Stimulated activated naive CD4-positive, alpha-beta T cell treated with Interleukin-2 at 50 U/mL for 16 hours (primary cell): ENCODE measurements at regions not wholly inside any gene's neighbourhood (a gene's known extent, or its start where the extent isn't known, plus 50 kb on each side); places are given as distances from the start of the nearest gene placed in this dataset.

Experiments used
- DNase-seq: peaks from one replicate; lab custom pipeline; 2025; lab: John Stamatoyannopoulos, UW

DNA sequence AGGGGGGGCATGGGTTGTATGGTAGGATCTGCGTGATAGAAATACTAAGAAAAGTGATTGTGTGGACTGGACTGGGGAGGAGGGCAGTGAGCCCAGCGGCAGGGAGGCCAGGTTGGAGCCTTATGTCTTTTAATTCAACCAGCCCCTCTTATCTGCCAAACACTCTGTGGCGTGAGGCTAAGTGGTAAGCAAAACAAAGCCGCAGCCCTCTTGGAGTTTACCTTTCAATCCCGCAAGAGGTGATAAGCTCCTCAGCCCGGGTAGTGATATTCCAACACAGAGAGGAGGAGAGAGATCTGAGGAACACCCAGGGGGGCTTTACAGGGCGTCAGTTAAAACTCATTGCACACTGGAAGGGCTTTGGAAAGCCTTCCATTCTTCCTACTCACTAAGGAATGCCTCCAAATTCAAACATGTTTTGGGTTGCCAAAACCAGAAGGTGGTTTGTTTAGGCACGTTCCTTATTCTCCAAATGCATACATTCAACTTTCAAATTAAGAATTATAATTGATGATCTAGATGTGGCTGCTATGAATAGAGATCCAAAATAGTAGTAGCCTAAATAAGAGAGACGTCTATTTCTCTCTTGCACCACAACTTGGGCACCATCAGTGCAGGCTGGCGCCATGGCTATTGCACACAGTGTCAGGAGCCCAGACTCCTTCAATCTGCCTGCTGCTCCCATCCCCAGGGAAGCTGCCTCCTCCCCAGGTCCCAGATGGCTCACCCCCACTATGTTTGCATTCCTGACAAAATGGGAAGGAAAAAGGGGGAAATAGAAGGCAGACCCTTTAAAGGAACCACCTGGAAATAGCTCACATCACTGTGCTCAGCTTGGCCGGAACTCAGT lies 75.1 kb upstream of the FSTL4 start:
- no peak for DNase-seq

DNA sequence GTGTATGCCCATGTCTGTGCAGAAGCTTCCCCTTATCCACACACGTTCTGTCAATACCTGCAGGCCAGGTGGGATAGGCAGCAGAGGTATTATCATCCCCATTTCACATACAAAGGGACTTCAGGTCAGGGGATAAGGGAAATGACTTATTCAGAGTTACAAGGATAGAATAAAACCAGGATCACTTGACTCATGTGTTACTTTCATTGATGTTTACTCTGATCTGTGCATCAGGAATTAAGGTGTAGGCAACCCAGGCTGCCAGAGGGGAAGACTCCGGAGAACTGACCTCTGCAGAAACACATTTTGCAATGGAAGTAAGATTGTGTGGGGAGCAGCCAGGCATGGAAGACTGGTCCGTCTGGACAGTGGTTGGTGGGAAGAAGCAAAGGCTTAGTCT lies 74.2 kb upstream of the FSTL4 start:
- DNase-seq: no peak

DNA sequence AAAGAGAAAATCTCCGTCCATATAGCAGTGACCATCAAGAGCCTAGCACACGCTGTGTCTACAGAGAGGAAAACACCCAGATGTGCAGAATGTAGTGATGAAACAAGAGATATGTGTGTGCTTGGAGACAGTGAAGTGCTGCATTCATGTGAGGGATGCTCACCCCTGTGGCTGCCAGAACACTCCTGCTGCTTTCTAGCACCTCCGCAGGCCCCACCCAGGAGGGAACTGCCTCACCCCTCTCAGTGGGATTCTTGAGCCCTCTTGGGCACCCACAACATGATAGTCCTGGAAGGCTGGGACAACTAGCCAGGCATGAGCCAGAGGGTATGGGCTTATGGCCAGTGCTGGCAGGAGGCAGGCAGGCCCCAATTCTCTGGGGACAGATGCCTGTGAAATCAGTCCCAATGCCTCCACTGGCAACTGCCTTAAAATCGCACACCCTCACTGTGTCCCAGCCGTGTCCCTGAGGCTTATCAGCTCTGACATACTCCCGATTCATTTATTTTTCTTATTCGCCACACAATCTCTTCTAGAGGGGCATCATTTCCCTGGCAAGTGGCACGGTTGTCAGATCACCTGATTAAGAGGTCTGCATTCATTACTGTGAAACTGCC lies 73.2 kb upstream of the FSTL4 start:
- DNase-seq: no peak

DNA sequence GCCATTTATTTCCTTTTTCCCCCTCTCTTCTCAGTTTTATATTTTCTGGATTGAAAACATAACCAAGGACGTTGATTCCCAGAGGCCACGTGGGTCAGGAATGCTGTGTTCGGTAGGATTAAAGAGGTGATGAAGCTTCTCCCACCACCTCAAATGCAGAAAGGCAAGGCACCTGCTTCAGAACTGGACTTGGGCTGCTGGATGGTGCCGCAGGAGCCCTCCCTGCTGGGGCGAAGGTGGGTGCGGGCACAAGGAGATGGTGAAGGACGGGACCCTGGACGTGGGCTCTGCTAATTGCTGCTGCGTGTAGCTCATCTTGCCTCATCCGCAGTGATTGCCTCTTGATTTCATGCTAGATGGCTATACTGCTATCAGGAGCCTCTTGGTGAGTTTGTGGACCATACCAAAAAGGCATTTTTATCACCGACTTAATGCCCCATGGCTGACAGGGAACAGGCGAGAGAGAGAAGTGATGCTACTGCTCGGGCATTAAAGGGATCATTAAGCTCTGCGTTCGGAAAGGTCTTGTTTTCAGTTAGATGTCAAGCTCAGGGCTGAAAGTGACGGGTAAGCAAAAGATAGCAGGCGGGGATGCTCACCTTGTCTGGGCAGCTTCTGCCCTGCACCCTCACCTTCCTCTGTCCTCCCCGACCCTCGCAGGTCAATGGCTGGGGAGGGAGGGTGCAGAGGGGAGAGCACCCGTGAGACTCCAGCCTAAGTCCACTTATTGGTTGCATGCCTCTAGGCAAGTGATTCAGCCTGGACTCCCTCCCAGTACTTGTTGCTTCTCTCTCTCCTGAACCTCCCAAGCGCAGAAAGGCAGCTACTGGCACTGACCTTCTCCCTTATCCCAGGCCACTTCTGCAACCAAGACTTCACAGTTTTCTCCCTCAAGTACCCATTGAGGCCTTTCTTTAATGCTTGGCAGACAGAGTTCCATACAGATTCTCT lies 71.6 kb upstream of the FSTL4 start:
- no peak for DNase-seq

DNA sequence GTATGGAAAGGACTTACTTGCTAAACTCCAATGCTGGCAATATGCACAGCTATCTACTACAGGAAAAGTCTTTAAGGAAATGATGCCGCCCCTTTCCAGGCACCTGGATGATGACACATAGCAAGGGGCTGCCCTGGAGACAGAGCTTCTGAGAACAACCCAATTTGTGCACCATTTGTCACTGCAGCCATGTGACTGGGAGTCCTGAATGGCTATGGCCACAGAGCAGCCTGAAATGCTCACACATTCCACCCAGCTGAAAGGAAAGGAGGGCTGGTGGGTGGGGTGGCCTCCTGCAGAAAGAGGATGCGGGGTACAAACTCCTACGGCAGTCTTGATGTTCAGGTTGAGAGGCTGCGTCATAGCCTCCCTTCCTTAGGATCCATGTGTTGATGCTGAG lies 70.1 kb upstream of the FSTL4 start:
- no peak for DNase-seq

DNA sequence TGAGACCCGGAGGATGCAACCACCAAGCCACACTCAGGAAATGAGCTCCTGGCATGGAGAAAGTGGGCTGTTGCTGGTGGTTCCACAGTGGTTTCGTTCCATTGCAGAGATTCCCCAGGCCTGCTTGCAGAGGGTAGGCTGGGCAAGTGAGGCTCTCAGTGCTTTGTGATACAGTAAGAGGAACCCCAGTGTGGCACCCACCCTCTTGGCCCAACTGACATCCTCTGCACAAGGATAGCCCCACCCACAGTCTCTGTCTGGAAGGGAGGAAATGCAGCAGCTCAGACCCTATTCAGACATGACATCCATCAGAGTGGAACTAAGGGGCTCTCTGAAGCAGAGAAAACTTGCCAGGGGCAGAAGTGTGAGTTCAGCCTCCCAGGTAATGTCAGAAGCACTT lies 69.6 kb upstream of the FSTL4 start:
- no peak for DNase-seq

DNA sequence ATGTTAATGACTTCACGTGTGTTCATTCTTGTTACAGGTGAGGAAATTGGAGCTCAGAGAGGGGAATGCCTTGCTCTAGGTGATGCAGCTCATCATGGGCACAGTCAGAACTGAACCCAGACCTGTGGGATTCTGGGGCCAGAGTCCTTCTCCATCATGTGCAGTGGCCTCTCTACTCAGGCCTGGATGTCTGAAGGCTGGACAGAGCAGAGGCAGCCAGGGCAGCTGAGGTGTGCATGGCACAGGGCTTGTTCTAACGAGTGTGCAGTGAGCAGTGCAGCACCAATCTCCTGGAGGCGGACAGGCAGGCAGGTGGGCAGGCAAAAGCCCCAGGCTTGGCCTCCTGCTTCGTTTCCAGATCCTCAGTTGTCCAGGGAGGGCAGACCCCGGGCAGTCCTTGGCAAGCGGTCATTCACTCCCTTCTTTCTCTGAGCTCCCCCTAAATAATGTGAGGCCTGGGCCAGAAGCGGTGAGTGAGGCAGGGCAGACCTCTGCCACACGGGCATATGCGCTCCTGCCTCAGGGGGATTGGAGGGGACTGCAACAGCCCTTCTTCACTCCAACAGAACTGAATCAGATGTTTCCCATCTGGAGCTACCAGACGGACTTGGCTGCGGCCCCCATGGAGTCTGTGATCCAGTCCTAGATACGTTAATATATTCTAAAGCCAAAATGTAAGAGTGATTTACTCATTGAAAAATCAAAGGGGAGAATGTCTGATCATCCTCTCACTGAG lies 68.7 kb upstream of the FSTL4 start:
- DNase-seq: no peak

DNA sequence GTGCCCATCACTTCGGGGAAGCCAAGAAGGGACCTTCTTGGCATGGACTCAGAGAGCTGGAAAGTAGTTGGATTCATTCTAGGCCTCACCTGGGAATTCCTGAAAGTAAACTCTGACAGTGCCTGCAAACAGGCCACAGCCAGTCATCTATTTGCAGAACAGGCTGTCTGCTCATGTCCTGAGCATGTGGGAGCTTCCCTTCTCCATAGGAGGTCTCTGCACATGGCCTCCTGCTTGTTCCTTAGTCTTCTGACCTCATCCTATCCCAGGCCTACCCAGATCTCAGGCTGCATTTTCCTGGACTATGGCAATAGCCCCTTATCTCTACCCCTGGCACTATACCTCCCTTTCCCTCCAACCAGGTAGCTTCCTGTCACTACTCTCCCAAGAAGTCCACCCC lies 67.2 kb upstream of the FSTL4 start:
- no peak for DNase-seq

DNA sequence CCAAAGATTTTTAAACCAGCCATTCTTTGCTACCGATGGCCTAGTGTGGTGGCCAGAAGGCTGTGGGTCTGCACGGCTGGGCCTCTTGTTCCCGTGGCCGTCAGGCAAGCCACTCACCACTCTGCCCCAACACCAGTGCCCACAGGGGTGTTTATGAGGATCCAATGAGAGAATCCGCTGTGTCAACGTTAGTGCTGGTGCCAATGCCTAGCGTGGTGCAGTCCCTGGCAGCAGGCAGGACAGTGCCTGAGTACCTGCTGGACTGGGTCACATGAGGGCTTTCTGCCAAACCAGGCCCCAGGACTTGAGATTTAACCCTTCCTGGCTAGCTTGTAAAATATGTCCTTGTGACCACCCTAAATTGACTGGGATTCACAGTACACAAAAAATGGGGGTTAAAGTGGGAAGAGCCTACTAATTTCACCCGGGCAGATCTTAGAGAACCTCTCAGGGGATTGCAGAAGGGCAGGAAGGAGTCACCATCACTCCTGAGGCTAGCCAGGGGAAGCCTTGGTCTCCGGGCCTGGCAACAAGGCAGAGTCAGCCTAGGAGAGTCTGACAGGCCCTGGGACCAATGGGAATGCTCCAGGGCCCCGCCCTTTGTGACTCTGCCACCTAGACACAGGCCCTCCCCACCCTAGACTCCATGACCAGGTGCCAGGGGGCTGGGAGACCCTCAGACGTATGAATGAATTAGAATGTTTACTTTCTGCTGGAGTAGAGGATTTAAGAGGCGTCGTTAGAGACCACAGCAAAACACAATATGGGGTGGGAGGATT lies 63.2 kb upstream of the FSTL4 start:
- no peak for DNase-seq

DNA sequence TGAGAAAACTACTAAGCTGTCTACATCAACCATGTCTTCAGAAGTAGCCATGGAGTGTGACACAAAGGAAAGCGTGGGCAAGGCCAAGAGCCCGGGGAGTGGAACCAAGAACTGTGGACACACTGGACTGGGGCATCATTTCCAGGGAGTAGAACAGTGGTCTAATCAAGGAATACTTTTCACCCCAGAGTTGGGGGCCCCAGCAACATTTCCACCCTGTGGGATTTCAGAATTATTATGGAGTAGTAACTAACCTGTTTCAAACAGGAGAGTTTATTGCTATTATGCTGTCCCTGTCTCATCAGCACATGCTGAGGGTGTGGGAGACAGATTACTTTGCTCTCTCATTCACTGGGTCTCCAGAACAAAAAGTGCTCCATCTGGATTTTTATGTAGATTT lies 58.0 kb upstream of the FSTL4 start:
- DNase-seq: no peak

DNA sequence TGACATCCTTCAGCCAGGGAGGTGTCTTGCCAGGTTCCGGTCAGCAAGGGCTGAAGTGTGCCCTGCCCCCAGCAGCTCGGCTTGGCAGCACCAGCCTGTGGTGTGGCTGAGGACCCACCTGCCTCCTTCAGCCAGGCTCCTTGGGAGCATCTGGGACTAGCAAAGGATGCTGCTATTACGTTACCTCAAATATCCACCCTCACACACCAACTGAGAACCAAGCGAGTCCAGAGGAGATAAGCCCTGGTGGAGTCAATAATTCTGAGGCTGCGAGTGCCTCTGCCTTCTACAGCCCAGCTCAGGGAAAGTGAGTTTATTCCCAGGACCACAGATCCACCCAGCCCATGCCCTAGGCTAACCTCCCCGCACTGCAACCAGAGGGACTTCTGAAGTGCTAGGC lies 57.1 kb upstream of the FSTL4 start:
- no peak for DNase-seq

DNA sequence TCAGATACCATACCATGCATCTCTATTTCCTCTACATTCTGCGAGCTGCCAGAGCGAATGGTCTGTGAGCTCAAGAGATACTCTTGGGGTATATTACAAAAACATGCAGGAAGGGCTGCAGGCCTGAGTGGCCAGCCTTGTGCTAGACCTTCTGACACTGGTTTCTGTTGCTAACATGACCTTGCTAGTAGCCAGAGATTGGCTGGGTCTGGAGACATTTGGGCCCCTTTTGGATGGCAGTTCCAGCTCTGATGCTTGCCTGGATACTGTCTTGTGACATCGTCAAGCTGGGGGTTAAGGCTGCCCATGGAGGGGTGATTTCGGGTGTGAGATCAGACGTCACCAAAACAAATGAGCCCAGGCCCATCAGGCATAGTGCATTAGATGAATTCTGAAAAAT lies 56.1 kb upstream of the FSTL4 start:
- no peak for DNase-seq

DNA sequence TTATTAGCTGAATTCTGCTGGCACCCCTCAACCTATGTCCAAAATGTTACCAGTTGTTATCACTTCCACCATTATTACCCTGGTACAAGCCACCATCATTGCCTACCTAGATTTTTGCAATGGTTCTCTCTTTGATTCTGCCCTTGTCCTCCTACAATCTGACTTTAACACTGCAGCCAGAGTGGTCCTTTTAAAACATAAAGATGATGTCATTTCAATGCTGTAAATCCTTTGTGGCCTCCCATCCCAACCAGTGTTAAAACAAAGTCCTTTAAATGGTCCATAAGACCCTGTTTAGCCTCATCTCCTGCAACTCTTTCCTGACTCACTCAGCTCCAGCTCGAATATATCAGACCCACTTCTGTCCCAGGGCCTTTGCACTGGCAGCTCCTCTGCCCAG lies 54.9 kb upstream of the FSTL4 start:
- DNase-seq: no peak

DNA sequence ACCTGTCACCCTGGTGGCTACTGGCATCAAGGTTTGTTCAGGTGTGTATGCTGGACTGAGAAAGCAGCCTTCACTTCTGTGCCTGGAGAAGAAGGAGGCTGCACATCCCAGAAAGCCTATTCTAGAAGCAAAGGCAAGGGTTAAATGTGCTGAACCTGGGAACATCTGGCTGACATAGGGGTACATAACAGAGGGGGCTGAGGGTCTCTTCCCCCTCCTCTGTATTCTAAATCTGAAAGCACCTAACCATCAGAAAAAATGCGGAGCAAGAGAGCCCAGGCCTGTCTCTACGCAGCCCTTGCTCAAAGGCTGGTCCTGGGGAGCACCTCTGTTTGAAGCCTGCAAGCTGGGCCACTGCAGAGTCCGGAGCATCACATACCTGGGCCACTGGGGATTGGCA lies 53.2 kb upstream of the FSTL4 start:
- no peak for DNase-seq

DNA sequence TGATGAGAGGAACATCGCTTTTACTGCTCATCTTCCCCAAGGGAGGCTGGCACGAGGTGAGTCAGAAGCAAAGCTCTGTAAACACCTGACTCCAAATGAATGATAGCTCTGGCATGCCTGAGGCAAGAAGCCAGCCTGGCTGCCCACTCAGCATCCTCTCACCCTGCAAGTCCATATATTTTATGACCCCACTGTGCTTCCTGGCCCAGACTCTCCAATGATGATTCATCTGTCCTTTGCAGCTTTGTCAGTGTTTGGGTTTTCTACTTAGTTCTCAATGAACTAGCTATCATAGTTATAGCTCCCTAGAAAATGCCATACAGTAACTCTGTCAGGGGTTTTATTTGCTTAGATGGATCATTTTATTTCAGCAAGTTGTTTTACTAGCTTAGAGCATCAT lies 52.1 kb upstream of the FSTL4 start:
- DNase-seq: no peak

DNA sequence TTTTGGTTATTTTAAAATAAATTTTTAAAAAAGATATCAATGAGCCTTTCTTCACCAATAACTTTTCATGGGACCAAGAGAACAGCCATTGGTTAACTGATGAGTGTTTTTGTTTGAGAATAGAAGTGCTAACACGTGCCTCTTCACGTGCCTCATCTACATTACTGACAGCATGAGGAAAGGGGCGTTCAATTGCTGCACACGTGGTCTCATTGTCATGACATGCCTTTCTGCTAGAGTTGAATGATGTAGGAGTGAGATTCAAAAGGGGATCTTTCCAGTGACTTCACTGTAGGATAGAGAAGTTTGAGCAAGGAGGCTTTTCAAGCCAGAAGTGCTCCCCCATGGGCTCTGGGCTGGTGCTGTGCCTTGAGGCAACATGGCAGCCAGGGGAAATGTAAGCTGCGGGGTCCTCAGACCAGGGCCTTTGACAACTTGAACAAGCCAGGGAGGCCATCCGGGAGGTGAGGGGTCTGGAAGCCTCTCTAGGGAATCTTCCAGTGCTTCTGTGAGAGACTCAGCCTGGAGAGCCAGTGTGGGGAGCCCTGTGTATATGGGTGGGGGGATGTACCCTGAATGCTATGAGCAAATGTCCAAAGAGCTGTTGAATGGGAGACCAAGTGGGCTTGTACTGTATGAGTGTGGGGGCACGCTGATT lies 51.2 kb upstream of the FSTL4 start:
- no peak for DNase-seq

DNA sequence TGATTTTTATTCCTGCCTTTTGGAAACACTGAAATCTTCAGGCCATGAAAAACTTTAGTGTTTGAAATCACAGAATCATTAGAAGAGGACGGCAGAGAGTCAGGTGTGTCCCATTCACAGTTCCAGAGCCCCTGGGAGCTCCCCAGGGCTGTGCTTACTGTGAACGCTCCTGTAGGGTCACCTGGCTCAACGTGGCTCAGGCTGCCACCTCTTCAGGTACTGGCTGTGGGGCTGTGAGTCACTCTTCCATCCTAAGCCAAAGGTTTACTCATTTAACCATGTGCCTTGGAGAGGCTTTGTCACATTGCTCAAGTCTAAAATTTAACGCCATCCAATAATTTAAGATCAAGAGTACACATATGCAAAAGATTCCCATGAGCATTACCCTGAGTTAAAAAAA lies 50.2 kb upstream of the FSTL4 start:
- no peak for DNase-seq
